IMR-90 (cell line): ENCODE measurements at regions not wholly inside any gene's neighbourhood (a gene's known extent, or its start where the extent isn't known, plus 50 kb on each side); places are given as distances from the start of the nearest gene placed in this dataset.

Experiments used
- ATAC-seq: fragments of 200-7000 bp; cut with Tn5 transposase; 2 replicates; pipeline ENCODE4 v1.9.1; 2020; ENCODE audit warnings: low read depth, mild to moderate bottlenecking, moderate library complexity
- BruUV-seq: library from RNA; stranded (reverse); fragments of 400-500 nt; replicated peaks from 2 replicates; lab custom pipeline; 2021; lab: Mats Ljungman, UMichigan
- CTCF ChIA-PET: fragments of 300-600 bp; formaldehyde crosslinking; extraction: SDS; loops from one replicate; lab custom pipeline; 2021; ENCODE audit warnings: antibody characterized with exemption; lab: Yijun Ruan, JAX
- POLR2A ChIA-PET: fragments of 300-600 bp; sonication (Branson Sonifier 250); formaldehyde crosslinking; loops from one replicate; lab custom pipeline; 2022; ENCODE audit warnings: antibody characterized with exemption; ENCODE audit not compliant: unreplicated experiment; lab: Charles Lee
- DNase-seq: peaks from one replicate; pipeline ENCODE4 v3.0.0; 2013
- H2AFZ ChIP-seq: replicated peaks from 2 replicates; pipeline ENCODE3; 2013; ENCODE audit warnings: low read length, mild to moderate bottlenecking; ENCODE audit not compliant: poor library complexity
- H2AK5ac ChIP-seq: 2 replicates; pipeline ENCODE4 v1.6.1; 2013; ENCODE audit warnings: low read depth, low read length, inconsistent platforms
- H2AK9ac ChIP-seq: replicated peaks from 2 replicates; pipeline ENCODE3; 2013; ENCODE audit warnings: mild to moderate bottlenecking, low read depth, low read length, moderate library complexity; ENCODE audit not compliant: poor library complexity
- H2BK120ac ChIP-seq: 2 replicates; pipeline ENCODE4 v1.6.1; 2013; ENCODE audit warnings: low read depth, low read length, inconsistent platforms
- H2BK15ac ChIP-seq: 3 replicates; pipeline ENCODE4 v1.6.1; 2013; ENCODE audit warnings: low read depth, low read length, inconsistent platforms
- H2BK20ac ChIP-seq: 2 replicates; pipeline ENCODE4 v1.6.1; 2013; ENCODE audit warnings: low read depth, mild to moderate bottlenecking, inconsistent platforms, low read length, moderate library complexity
- H2BK5ac ChIP-seq: 2 replicates; pipeline ENCODE4 v1.6.1; 2013; ENCODE audit warnings: mild to moderate bottlenecking, low read depth, low read length, inconsistent platforms; ENCODE audit not compliant: poor library complexity, severe bottlenecking
- H3K14ac ChIP-seq: replicated peaks from 2 replicates; pipeline ENCODE4 v1.6.1; 2013; ENCODE audit warnings: low read depth, low read length, inconsistent platforms
- H3K18ac ChIP-seq: 2 replicates; pipeline ENCODE4 v1.6.1; 2013; ENCODE audit warnings: low read depth, low read length, control low read depth
- H3K23ac ChIP-seq: 2 replicates; pipeline ENCODE4 v1.6.1; 2013; ENCODE audit warnings: low read depth, low read length, inconsistent platforms
- H3K27ac ChIP-seq: 2 replicates; pipeline ENCODE4 v1.5.1; 2013; ENCODE audit warnings: mild to moderate bottlenecking, control low read depth, low read length; ENCODE audit not compliant: insufficient read depth
- H3K27me3 ChIP-seq: 2 replicates; pipeline ENCODE4 v1.6.1; 2013; ENCODE audit warnings: low read length; ENCODE audit not compliant: control insufficient read depth, insufficient read depth
- H3K36me3 ChIP-seq: 2 replicates; pipeline ENCODE4 v1.6.1; 2013; ENCODE audit warnings: low read length, mixed read lengths; ENCODE audit not compliant: control insufficient read depth, insufficient read depth
- H3K4ac ChIP-seq: 2 replicates; pipeline ENCODE4 v1.6.1; 2013; ENCODE audit warnings: low read depth, low read length, inconsistent platforms
- H3K4me1 ChIP-seq: 2 replicates; pipeline ENCODE4 v1.6.1; 2013; ENCODE audit warnings: low read length, mixed read lengths; ENCODE audit not compliant: control insufficient read depth, insufficient read depth
- H3K4me2 ChIP-seq: 2 replicates; pipeline ENCODE4 v1.6.1; 2013; ENCODE audit warnings: low read depth, mild to moderate bottlenecking, control low read depth, low read length, moderate library complexity
- H3K4me3 ChIP-seq: 2 replicates; pipeline ENCODE4 v1.5.1; 2013; ENCODE audit warnings: low read depth, mild to moderate bottlenecking, control low read depth, low read length, moderate library complexity; ENCODE audit not compliant: insufficient read depth
- H3K56ac ChIP-seq: 2 replicates; pipeline ENCODE4 v1.6.1; 2013; ENCODE audit warnings: low read length, inconsistent platforms; ENCODE audit not compliant: insufficient read depth; ENCODE audit errors: extremely low read depth
- H3K79me1 ChIP-seq, 2 experiments: 2 replicates each; pipeline ENCODE4 v1.6.1; 2013; ENCODE audit warnings: low read length in 2 of 2, inconsistent platforms in 1 of 2, low read depth in 1 of 2
- H3K9ac ChIP-seq: 2 replicates; pipeline ENCODE4 v1.6.1; 2013; ENCODE audit warnings: low read depth, low read length, control low read depth
- H3K9me1 ChIP-seq: 2 replicates; pipeline ENCODE4 v1.6.1; 2013; ENCODE audit warnings: low read length, inconsistent platforms; ENCODE audit not compliant: insufficient read depth
- H3K9me3 ChIP-seq: 2 replicates; pipeline ENCODE4 v1.6.1; 2013; ENCODE audit warnings: low read length; ENCODE audit not compliant: control insufficient read depth, insufficient read depth
- H4K20me1 ChIP-seq: 2 replicates; pipeline ENCODE4 v1.6.1; 2013; ENCODE audit warnings: low read length, inconsistent platforms; ENCODE audit not compliant: insufficient read depth
- H4K5ac ChIP-seq: 2 replicates; pipeline ENCODE4 v1.6.1; 2013; ENCODE audit warnings: mild to moderate bottlenecking, low read depth, low read length, control low read depth
- H4K8ac ChIP-seq, 2 experiments: 2 replicates each; pipeline ENCODE4 v1.6.1; 2013; ENCODE audit warnings: low read depth in 2 of 2, low read length in 2 of 2, control low read depth in 1 of 2, inconsistent platforms in 1 of 2
- H4K91ac ChIP-seq: 2 replicates; pipeline ENCODE4 v1.6.1; 2013; ENCODE audit warnings: low read depth, low read length, inconsistent platforms; ENCODE audit not compliant: insufficient read depth
- CEBPB ChIP-seq: IDR thresholded peaks from 2 replicates; pipeline ENCODE4 v1.6.1; 2012; ENCODE audit warnings: low read depth, low read length, improper control_type of control experiment
- CHD1 ChIP-seq: IDR thresholded peaks from 2 replicates; pipeline ENCODE4 v1.6.1; 2012; ENCODE audit warnings: low read depth, low read length, improper control_type of control experiment
- MAFK ChIP-seq: IDR thresholded peaks from 2 replicates; pipeline ENCODE4 v1.6.1; 2012; ENCODE audit warnings: low read depth, low read length, improper control_type of control experiment
- MAZ ChIP-seq: IDR thresholded peaks from 2 replicates; pipeline ENCODE4 v1.6.1; 2012; ENCODE audit warnings: low read depth, mild to moderate bottlenecking, low read length, improper control_type of control experiment, moderate library complexity, borderline replicate concordance
- MXI1 ChIP-seq: IDR thresholded peaks from 2 replicates; pipeline ENCODE4 v1.6.1; 2012; ENCODE audit warnings: low read depth, mild to moderate bottlenecking, low read length, moderate library complexity, borderline replicate concordance
- RAD21 ChIP-seq: IDR thresholded peaks from 2 replicates; pipeline ENCODE4 v1.6.1; 2012; ENCODE audit warnings: low read length, improper control_type of control experiment
- RCOR1 ChIP-seq: IDR thresholded peaks from 2 replicates; pipeline ENCODE4 v1.6.1; 2012; ENCODE audit warnings: mild to moderate bottlenecking, low read length, improper control_type of control experiment; ENCODE audit not compliant: insufficient replicate concordance
- SMC3 ChIP-seq: fragments of 150-350 bp; IDR thresholded peaks from 2 replicates; pipeline ENCODE4 v1.6.1; 2016; ENCODE audit warnings: low read depth, mild to moderate bottlenecking, antibody characterized with exemption, low read length, moderate library complexity
- WGBS, 2 experiments: methylation state at CpG; one replicate each; pipeline versions ENCODE4 v1.1.5 to v1.1.7; 2013; ENCODE audit warnings: missing lambda C conversion rate in 2 of 2; ENCODE audit not compliant: insufficient read length in 1 of 2; ENCODE audit errors: extremely low coverage in 2 of 2; 5-methylcytosine and 5-hydroxymethylcytosine counted together
- dilution Hi-C: fragments of 300-500 bp; cut with HindIII; formaldehyde crosslinking; loops from one replicate; pipeline ENCODE4 v1.14.3; 2018; ENCODE audit warnings: low sequenced_read_pairs; ENCODE audit not compliant: unreplicated experiment
- in situ Hi-C: fragments of 300-500 bp; cut with MboI; formaldehyde crosslinking; loops from 3 replicates; pipeline ENCODE4 v1.14.3; 2019; ENCODE audit warnings: low sequenced_read_pairs, inconsistent platforms, mixed read lengths
- intact Hi-C: fragments of 100-400 bp; cut with micrococcal nuclease; formaldehyde crosslinking; loops from 2 replicates; pipeline ENCODE4 v1.10.0; 2022
- TF ChIP-seq, protein P1 (sequence below): fragments of 150-350 bp; IDR thresholded peaks from 2 replicates; pipeline ENCODE4 v1.6.1; 2017; ENCODE audit warnings: mild to moderate bottlenecking, antibody characterized with exemption, low read length, low read depth

DNA sequence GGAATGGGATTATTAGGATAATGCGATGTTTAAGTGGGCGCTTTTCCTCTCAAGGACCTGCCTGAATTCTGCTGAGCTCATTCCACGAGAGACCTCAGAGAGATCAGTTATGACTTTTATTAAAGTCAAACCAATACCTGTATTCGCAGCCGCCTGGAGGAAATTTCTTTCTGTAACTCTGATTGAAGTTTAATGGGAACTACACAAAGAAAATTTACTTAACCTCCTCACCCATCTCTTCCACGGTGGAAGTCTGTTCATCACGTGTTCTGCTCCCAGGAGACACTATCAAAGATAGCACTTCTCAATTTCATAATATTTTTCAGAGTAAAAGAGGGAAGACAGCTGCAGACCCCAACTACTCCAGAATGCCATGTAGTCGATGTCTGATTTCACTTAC lies 334.7 kb upstream of the POU3F1 start:
- H3K9me1 ChIP-seq = no peaks in the 10 kb centered on the region
- ChIA-PET POLR2A (no interaction called here), CTCF (no interaction called here)
- no peak overlapping the region for H4K8ac ChIP-seq
- H3K4me2 ChIP-seq = no peak overlapping the region
- H4K5ac ChIP-seq = no peak overlapping the region
- H3K23ac ChIP-seq = no peak overlapping the region
- no peak overlapping the region for H3K18ac ChIP-seq
- H2BK20ac ChIP-seq = no peak overlapping the region
- dilution Hi-C loops (no loop called here), in situ Hi-C loops (no loop called here), intact Hi-C loops (no loop called here)
- no peak overlapping the region for H3K9ac ChIP-seq
- no peak overlapping the region for H2AK5ac ChIP-seq
- H2BK120ac ChIP-seq = no peak overlapping the region
- no peak overlapping the region for H2AFZ ChIP-seq
- DNase-seq (no peak), ATAC-seq (no peak)
- no peaks in the 10 kb centered on the region for H3K4me1 ChIP-seq
- H3K4ac ChIP-seq = no peak overlapping the region
- no peaks in the 10 kb centered on the region for H3K36me3 ChIP-seq
- H3K56ac ChIP-seq = no peak overlapping the region
- H3K14ac ChIP-seq = no peak overlapping the region
- no peak for TF ChIP-seq CEBPB
- no peak for TF ChIP-seq MAZ
- TF ChIP-seq, protein P1, sequence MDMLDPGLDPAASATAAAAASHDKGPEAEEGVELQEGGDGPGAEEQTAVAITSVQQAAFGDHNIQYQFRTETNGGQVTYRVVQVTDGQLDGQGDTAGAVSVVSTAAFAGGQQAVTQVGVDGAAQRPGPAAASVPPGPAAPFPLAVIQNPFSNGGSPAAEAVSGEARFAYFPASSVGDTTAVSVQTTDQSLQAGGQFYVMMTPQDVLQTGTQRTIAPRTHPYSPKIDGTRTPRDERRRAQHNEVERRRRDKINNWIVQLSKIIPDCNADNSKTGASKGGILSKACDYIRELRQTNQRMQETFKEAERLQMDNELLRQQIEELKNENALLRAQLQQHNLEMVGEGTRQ = no peak
- TF ChIP-seq RAD21 = no peak
- no peak for TF ChIP-seq RCOR1
- no peak for TF ChIP-seq MXI1
- no peak for TF ChIP-seq MAFK
- TF ChIP-seq CHD1 = no peak
- TF ChIP-seq SMC3 = no peak
- H3K27ac ChIP-seq = no peak overlapping the region
- BruUV-seq = no TSS peak
- no peak overlapping the region for H3K4me3 ChIP-seq
- no peak overlapping the region for H4K91ac ChIP-seq
- H3K79me1 ChIP-seq = no peaks in the 10 kb centered on the region
- no peak overlapping the region for H2AK9ac ChIP-seq
- H3K27me3 ChIP-seq = no peaks in the 10 kb centered on the region
- H2BK15ac ChIP-seq = no peak overlapping the region
- no peak overlapping the region for H2BK5ac ChIP-seq
- H3K9me3 ChIP-seq = no peaks in the 10 kb centered on the region
- no peaks in the 10 kb centered on the region for H4K20me1 ChIP-seq
- no CpG with 5 or more reads among the region's 8 CpGs for WGBS, 2 experiments
